Endodermal cell (in vitro differentiated cells): ENCODE measurements at regions not wholly inside any gene's neighbourhood (a gene's known extent, or its start where the extent isn't known, plus 50 kb on each side); places are given as distances from the start of the nearest gene placed in this dataset.

Source experiments
- DNase-seq: peaks from one replicate; pipeline ENCODE4 v3.0.0-alpha.2; 2017
- H3K27ac ChIP-seq: 2 replicates; pipeline ENCODE4 v1.5.1; 2013; ENCODE audit warnings: mild to moderate bottlenecking, low read depth, low read length, moderate library complexity
- H3K27me3 ChIP-seq: 2 replicates; pipeline ENCODE4 v1.6.1; 2013; ENCODE audit warnings: mild to moderate bottlenecking, low read length, moderate library complexity; ENCODE audit not compliant: insufficient read depth, control insufficient read depth, poor library complexity, severe bottlenecking
- H3K36me3 ChIP-seq: 2 replicates; pipeline ENCODE4 v1.7.0; 2013; ENCODE audit warnings: mild to moderate bottlenecking, low read length, moderate library complexity; ENCODE audit not compliant: control insufficient read depth, insufficient read depth
- H3K4me1 ChIP-seq: one replicate; pipeline ENCODE4 v1.7.0; 2013; ENCODE audit warnings: low read length; ENCODE audit not compliant: control insufficient read depth, insufficient read depth
- H3K4me3 ChIP-seq: 2 replicates; pipeline ENCODE4 v1.5.1; 2013; ENCODE audit warnings: mild to moderate bottlenecking, low read length, moderate library complexity
- H3K9ac ChIP-seq: 2 replicates; pipeline ENCODE4 v1.6.1; 2013; ENCODE audit warnings: mild to moderate bottlenecking, low read length, moderate library complexity; ENCODE audit not compliant: poor library complexity, severe bottlenecking; ENCODE audit errors: extremely low read depth
- H3K9me3 ChIP-seq: 2 replicates; pipeline ENCODE4 v1.6.1; 2013; ENCODE audit warnings: mild to moderate bottlenecking, low read length, moderate library complexity; ENCODE audit not compliant: control insufficient read depth
- H3K27ac Mint-ChIP-seq: 2 replicates; pipeline ENCODE4 v1.8.0; 2020; ENCODE audit warnings: mixed read lengths
- H3K27me3 Mint-ChIP-seq: 2 replicates; pipeline ENCODE4 v1.8.0; 2021; ENCODE audit warnings: mild to moderate bottlenecking, mixed read lengths; ENCODE audit not compliant: insufficient read depth
- H3K36me3 Mint-ChIP-seq: 2 replicates; pipeline ENCODE4 v1.8.0; 2020; ENCODE audit warnings: low read depth, mixed read lengths
- H3K4me1 Mint-ChIP-seq: 2 replicates; pipeline ENCODE4 v1.8.0; 2020; ENCODE audit warnings: mixed read lengths
- H3K4me3 Mint-ChIP-seq: 2 replicates; pipeline ENCODE4 v1.8.0; 2020; ENCODE audit warnings: mild to moderate bottlenecking, moderate library complexity, mixed read lengths
- H3K9me3 Mint-ChIP-seq: 2 replicates; pipeline ENCODE4 v1.8.0; 2020; ENCODE audit warnings: mild to moderate bottlenecking, mixed read lengths
- CTCF ChIP-seq: fragments of 200-600 bp; sonication (generic); conservative IDR thresholded peaks from 2 replicates; pipeline ENCODE4 v1.5.0; 2021; ENCODE audit warnings: antibody characterized with exemption, mild to moderate bottlenecking
- WGBS, 2 experiments: methylation state at CpG; one replicate each; pipeline versions ENCODE4 v1.1.5 to v1.1.7; 2013; ENCODE audit warnings: missing lambda C conversion rate in 2 of 2, mixed read lengths in 1 of 2; ENCODE audit not compliant: insufficient coverage in 1 of 2, insufficient read length in 1 of 2; 5-methylcytosine and 5-hydroxymethylcytosine counted together

- no peaks in the 10 kb centered on the region for H3K4me1 Mint-ChIP-seq
- H3K9ac ChIP-seq: no peak overlapping the region
- no peaks in the 10 kb centered on the region for H3K36me3 ChIP-seq
- no peak for DNase-seq
- WGBS, 2 experiments: 88 to 93% methylated on average over 9 to 16 of the region's 16 CpGs
- no peak overlapping the region for H3K27ac Mint-ChIP-seq
- no peaks in the 10 kb centered on the region for H3K27me3 Mint-ChIP-seq
- peaks cover 8% of the 10 kb centered on the region for H3K36me3 Mint-ChIP-seq
- no peaks in the 10 kb centered on the region for H3K4me1 ChIP-seq
- H3K4me3 Mint-ChIP-seq: no peak overlapping the region
- H3K9me3 Mint-ChIP-seq: peaks cover 94% of the 10 kb centered on the region
- peaks cover 32% of the 10 kb centered on the region for H3K9me3 ChIP-seq
- no peaks in the 10 kb centered on the region for H3K27me3 ChIP-seq
- H3K27ac ChIP-seq: no peak overlapping the region
- no peak for TF ChIP-seq CTCF
- H3K4me3 ChIP-seq: no peak overlapping the region
Measured at GRCh38 chr1:2912424-2913061, 108.7 kb upstream of the ACTRT2 start.

- Histone ChIP-seq H3K36me3 (no peaks in the 10 kb centered on the region), H3K9me3 (peaks cover 32% of the 10 kb centered on the region), H3K4me3 (no peak overlapping the region), H3K9ac (no peak overlapping the region), H3K27ac (no peak overlapping the region), H3K27me3 (no peaks in the 10 kb centered on the region), H3K4me1 (no peaks in the 10 kb centered on the region)
- DNase-seq: no peak
- no peak for TF ChIP-seq CTCF
- Mint-ChIP-seq H3K36me3 (peaks cover 8% of the 10 kb centered on the region), H3K27me3 (no peaks in the 10 kb centered on the region), H3K4me3 (no peak overlapping the region), H3K4me1 (no peaks in the 10 kb centered on the region), H3K9me3 (peaks cover 96% of the 10 kb centered on the region), H3K27ac (no peak overlapping the region)
- WGBS, 2 experiments: 90 to 94% methylated on average over 4 to 15 of the region's 15 CpGs
Measured at GRCh38 chr1:2913091-2913490, 108.2 kb upstream of the ACTRT2 start.

GRCh38 chr1:2914702-2915101, 106.6 kb upstream of the ACTRT2 start:
- Mint-ChIP-seq H3K4me3 (no peak overlapping the region), H3K27ac (no peak overlapping the region), H3K9me3 (peaks cover 97% of the 10 kb centered on the region), H3K4me1 (no peaks in the 10 kb centered on the region), H3K27me3 (no peaks in the 10 kb centered on the region), H3K36me3 (peaks cover 10% of the 10 kb centered on the region)
- 88 to 91% methylated on average over 5 to 6 of the region's 6 CpGs for WGBS, 2 experiments
- Histone ChIP-seq H3K27ac (no peak overlapping the region), H3K4me3 (no peak overlapping the region), H3K36me3 (no peaks in the 10 kb centered on the region), H3K9me3 (peaks cover 32% of the 10 kb centered on the region), H3K27me3 (no peaks in the 10 kb centered on the region), H3K9ac (no peak overlapping the region), H3K4me1 (no peaks in the 10 kb centered on the region)
- TF ChIP-seq CTCF: no peak
- DNase-seq: no peak
